Neural progenitor cell (in vitro differentiated cells): ENCODE measurements at regions not wholly inside any gene's neighbourhood (a gene's known extent, or its start where the extent isn't known, plus 50 kb on each side); places are given as distances from the start of the nearest gene placed in this dataset.
A peak's percentile ranks its signal among the peaks of the same experiment; 100 is the strongest.

Experiments
- DNase-seq: peaks from one replicate; pipeline ENCODE4 v3.0.0-alpha.2; 2016; ENCODE audit warnings: low spot score
- H2AFZ ChIP-seq: fragments of 200-600 bp; sonication (generic); replicated peaks from 2 replicates; pipeline ENCODE4 v1.6.1; 2016; ENCODE audit warnings: antibody characterized with exemption
- H3F3A ChIP-seq: fragments of 200-600 bp; sonication (generic); 2 replicates; pipeline ENCODE4 v1.6.1; 2016; ENCODE audit warnings: antibody characterized with exemption, low read depth
- H3K27ac ChIP-seq: fragments of 200-600 bp; sonication (generic); 2 replicates; pipeline ENCODE4 v1.5.1; 2016; ENCODE audit warnings: mild to moderate bottlenecking
- H3K27me3 ChIP-seq: fragments of 200-600 bp; sonication (generic); 2 replicates; pipeline ENCODE4 v1.6.1; 2016; ENCODE audit warnings: mild to moderate bottlenecking, moderate library complexity
- H3K36me3 ChIP-seq: fragments of 200-600 bp; sonication (generic); 2 replicates; pipeline ENCODE4 v1.5.1; 2016
- H3K4me1 ChIP-seq: fragments of 200-600 bp; sonication (generic); 2 replicates; pipeline ENCODE4 v1.6.1; 2016; ENCODE audit warnings: mixed run types
- H3K4me2 ChIP-seq: fragments of 200-600 bp; sonication (generic); 2 replicates; pipeline ENCODE4 v1.6.1; 2016
- H3K4me3 ChIP-seq: fragments of 200-600 bp; sonication (generic); 2 replicates; pipeline ENCODE4 v1.5.1; 2016
- H3K79me2 ChIP-seq: fragments of 200-600 bp; sonication (generic); 2 replicates; pipeline ENCODE4 v1.6.1; 2016; ENCODE audit warnings: low read depth
- H3K9ac ChIP-seq: fragments of 200-600 bp; sonication (generic); 2 replicates; pipeline ENCODE4 v1.6.1; 2016
- H3K9me3 ChIP-seq: fragments of 200-600 bp; sonication (generic); 2 replicates; pipeline ENCODE4 v1.5.1; 2016; ENCODE audit warnings: low read depth
- H4K20me1 ChIP-seq: fragments of 200-600 bp; sonication (generic); 2 replicates; pipeline ENCODE4 v1.6.1; 2016; ENCODE audit warnings: low read depth
- H3K27ac Mint-ChIP-seq: 3 replicates; pipeline ENCODE4 v1.8.0; 2021; ENCODE audit warnings: mixed read lengths
- H3K27me3 Mint-ChIP-seq: 2 replicates; pipeline ENCODE4 v1.8.0; 2022; ENCODE audit warnings: low read depth, mild to moderate bottlenecking, inconsistent platforms, moderate library complexity, mixed read lengths; ENCODE audit not compliant: insufficient read depth
- H3K36me3 Mint-ChIP-seq: 3 replicates; pipeline ENCODE4 v1.8.0; 2021; ENCODE audit warnings: mixed read lengths
- H3K4me1 Mint-ChIP-seq: 3 replicates; pipeline ENCODE4 v1.8.0; 2021; ENCODE audit warnings: mixed read lengths
- H3K4me3 Mint-ChIP-seq: 3 replicates; pipeline ENCODE4 v1.8.0; 2021; ENCODE audit warnings: mild to moderate bottlenecking, moderate library complexity, mixed read lengths
- H3K9me3 Mint-ChIP-seq: 3 replicates; pipeline ENCODE4 v1.8.0; 2020; ENCODE audit warnings: mixed read lengths
- EZH2 ChIP-seq: fragments of 200-600 bp; sonication (generic); IDR thresholded peaks from 2 replicates; pipeline ENCODE4 v1.6.1; 2017; ENCODE audit warnings: antibody characterized with exemption, mild to moderate bottlenecking, moderate library complexity
- EZH2phosphoT487 ChIP-seq: fragments of 200-600 bp; sonication (generic); IDR thresholded peaks from 2 replicates; pipeline ENCODE4 v1.6.1; 2017; ENCODE audit warnings: antibody characterized with exemption
- TF ChIP-seq, protein P1 (sequence below): fragments of 200-600 bp; sonication (generic); IDR thresholded peaks from 2 replicates; pipeline ENCODE4 v1.5.1; 2017; ENCODE audit warnings: antibody characterized with exemption, mild to moderate bottlenecking

DNA sequence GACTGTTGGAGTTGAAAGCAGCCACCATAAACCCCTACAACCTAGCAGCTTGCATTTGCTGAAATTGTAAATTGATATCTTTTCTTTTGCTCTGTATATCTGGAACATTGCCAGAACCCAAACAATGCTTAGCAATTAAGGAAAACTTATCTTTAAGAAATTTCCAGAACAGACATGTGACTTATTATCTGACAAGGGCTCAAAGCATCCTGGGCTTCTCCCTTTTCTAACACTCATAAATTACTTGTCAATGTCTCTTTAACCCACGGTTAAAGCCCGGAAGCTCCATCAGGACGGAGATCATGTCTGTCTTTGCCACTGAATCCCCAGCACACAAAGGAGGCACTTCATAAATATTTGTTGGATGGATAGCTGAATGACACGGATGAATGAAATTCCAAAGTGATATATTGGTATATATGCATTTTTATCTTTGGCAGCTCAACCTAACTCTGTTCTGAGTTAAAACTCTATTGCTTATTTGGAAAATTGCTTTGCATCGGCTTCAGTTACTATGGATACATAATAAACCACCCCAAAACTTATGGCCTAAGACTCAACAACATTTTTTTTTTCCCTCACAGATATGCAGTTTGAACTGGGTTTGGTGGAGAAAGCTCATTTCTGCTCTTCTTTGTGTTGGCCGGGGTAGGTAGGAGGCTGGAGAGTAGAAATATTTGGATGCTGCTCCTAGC lies 103.1 kb upstream of the CLINT1 start:
- Histone ChIP-seq H3K9ac (no peak overlapping the region), H3K36me3 (no peaks in the 10 kb centered on the region), H3K4me2 (no peak overlapping the region), H3F3A (peaks cover 3% of the 10 kb centered on the region), H3K27me3 (no peaks in the 10 kb centered on the region), H3K27ac (no peak overlapping the region), H3K4me1 (peaks cover 2% of the 10 kb centered on the region), H3K9me3 (no peaks in the 10 kb centered on the region), H2AFZ (no peak overlapping the region), H3K4me3 (no peak overlapping the region), H3K79me2 (no peaks in the 10 kb centered on the region), H4K20me1 (no peaks in the 10 kb centered on the region)
- Mint-ChIP-seq H3K9me3 (peaks cover 2% of the 10 kb centered on the region), H3K4me1 (peaks cover 16% of the 10 kb centered on the region), H3K4me3 (no peak overlapping the region), H3K27ac (peak overlapping the region; percentile 8), H3K36me3 (no peaks in the 10 kb centered on the region), H3K27me3 (peaks cover 3% of the 10 kb centered on the region)
- no peak for DNase-seq
- no peak for TF ChIP-seq EZH2phosphoT487
- TF ChIP-seq, protein P1, sequence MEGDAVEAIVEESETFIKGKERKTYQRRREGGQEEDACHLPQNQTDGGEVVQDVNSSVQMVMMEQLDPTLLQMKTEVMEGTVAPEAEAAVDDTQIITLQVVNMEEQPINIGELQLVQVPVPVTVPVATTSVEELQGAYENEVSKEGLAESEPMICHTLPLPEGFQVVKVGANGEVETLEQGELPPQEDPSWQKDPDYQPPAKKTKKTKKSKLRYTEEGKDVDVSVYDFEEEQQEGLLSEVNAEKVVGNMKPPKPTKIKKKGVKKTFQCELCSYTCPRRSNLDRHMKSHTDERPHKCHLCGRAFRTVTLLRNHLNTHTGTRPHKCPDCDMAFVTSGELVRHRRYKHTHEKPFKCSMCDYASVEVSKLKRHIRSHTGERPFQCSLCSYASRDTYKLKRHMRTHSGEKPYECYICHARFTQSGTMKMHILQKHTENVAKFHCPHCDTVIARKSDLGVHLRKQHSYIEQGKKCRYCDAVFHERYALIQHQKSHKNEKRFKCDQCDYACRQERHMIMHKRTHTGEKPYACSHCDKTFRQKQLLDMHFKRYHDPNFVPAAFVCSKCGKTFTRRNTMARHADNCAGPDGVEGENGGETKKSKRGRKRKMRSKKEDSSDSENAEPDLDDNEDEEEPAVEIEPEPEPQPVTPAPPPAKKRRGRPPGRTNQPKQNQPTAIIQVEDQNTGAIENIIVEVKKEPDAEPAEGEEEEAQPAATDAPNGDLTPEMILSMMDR, result no peak
- no peak for TF ChIP-seq EZH2

DNA sequence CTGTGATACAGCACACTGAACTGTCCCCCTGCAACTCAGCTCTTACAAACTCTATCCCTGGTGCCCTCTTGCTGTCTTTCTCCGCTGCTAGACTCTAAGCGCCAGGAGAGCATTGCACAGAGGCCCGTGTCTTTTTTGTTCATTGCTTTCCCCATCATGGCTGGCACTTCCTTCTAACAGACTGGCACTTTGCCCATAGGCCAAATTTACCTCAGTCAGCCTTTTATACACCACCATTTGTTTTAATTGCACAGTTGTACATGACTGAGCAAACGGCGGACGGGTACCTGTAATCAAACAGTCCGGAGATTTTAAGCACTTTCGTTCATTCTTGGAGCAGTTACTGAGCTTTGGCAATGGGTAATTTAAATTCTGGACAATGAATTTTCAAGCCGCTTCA lies 102.2 kb upstream of the CLINT1 start:
- Histone ChIP-seq H3K4me3 (no peak overlapping the region), H3K4me1 (peaks cover 2% of the 10 kb centered on the region), H3K79me2 (no peaks in the 10 kb centered on the region), H4K20me1 (no peaks in the 10 kb centered on the region), H3K4me2 (no peak overlapping the region), H3K9me3 (no peaks in the 10 kb centered on the region), H3F3A (peaks cover 3% of the 10 kb centered on the region), H3K36me3 (no peaks in the 10 kb centered on the region), H3K9ac (no peak overlapping the region), H3K27me3 (no peaks in the 10 kb centered on the region), H2AFZ (no peak overlapping the region), H3K27ac (no peak overlapping the region)
- peaks cover 3% of the 10 kb centered on the region for H3K27me3 Mint-ChIP-seq
- DNase-seq, result no peak
- H3K27ac Mint-ChIP-seq, result no peak overlapping the region
- peaks cover 2% of the 10 kb centered on the region for H3K9me3 Mint-ChIP-seq
- H3K4me1 Mint-ChIP-seq, result peaks cover 14% of the 10 kb centered on the region
- TF ChIP-seq EZH2, result no peak
- TF ChIP-seq EZH2phosphoT487, result no peak
- TF ChIP-seq, protein P1, result no peak
- no peaks in the 10 kb centered on the region for H3K36me3 Mint-ChIP-seq
- no peak overlapping the region for H3K4me3 Mint-ChIP-seq

DNA sequence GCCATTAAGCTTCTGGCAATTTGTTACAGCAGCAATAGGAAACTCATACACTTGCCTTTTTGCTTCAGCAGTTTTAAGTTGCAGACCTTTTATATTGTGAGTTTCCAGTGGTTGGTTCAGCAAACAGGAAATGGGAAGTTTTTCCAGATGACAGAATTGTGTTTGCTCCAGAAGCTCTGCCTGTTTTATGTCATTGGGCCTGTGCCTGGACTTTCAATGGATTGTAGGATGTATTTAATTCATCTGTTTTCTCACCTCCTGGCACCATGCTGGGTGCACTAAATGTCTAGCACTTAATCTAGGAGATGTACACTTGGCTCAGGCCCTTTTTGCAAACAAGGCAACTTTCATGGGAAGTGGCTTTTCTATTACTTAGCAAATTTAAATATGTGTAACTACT lies 100.4 kb upstream of the CLINT1 start:
- H3K27me3 Mint-ChIP-seq, result peaks cover 3% of the 10 kb centered on the region

More for the DNA sequence above, 100.4 kb upstream of the CLINT1 start:
- no peak overlapping the region for H3K27ac Mint-ChIP-seq
- H3K4me1 ChIP-seq, result no peaks in the 10 kb centered on the region
- H3F3A ChIP-seq, result peaks cover 3% of the 10 kb centered on the region
- H2AFZ ChIP-seq, result no peak overlapping the region
- no peak overlapping the region for H3K4me3 ChIP-seq
- no peaks in the 10 kb centered on the region for H3K27me3 ChIP-seq
- peaks cover 2% of the 10 kb centered on the region for H3K9me3 Mint-ChIP-seq
- H3K36me3 Mint-ChIP-seq, result no peaks in the 10 kb centered on the region
- H3K79me2 ChIP-seq, result no peaks in the 10 kb centered on the region
- no peak overlapping the region for H3K4me3 Mint-ChIP-seq
- no peak for DNase-seq
- no peaks in the 10 kb centered on the region for H3K9me3 ChIP-seq
- H3K9ac ChIP-seq, result no peak overlapping the region
- peaks cover 14% of the 10 kb centered on the region for H3K4me1 Mint-ChIP-seq
- TF ChIP-seq EZH2phosphoT487, result no peak
- TF ChIP-seq, protein P1, result no peak
- no peak for TF ChIP-seq EZH2
- H3K4me2 ChIP-seq, result no peak overlapping the region
- H3K36me3 ChIP-seq, result no peaks in the 10 kb centered on the region
- no peak overlapping the region for H3K27ac ChIP-seq
- no peaks in the 10 kb centered on the region for H4K20me1 ChIP-seq
